Thyroid gland (tissue), 4 donors: ENCODE measurements at regions not wholly inside any gene's neighbourhood (a gene's known extent, or its start where the extent isn't known, plus 50 kb on each side); places are given as distances from the start of the nearest gene placed in this dataset.

Experiments
- DNase-seq, 2 donors: peaks; one replicate each; pipeline ENCODE4 v3.0.0-alpha.2; 2019
- H3K27ac ChIP-seq, 3 donors: fragments of 200-600 bp; sonication (generic); 1 replicate in 2 of 3; 2 replicates in 1 of 3; pipeline ENCODE4 v1.5.1; 2016 to 2019; ENCODE audit warnings: mild to moderate bottlenecking in 1 of 3, moderate library complexity in 1 of 3
- H3K27me3 ChIP-seq: fragments of 200-600 bp; sonication (generic); one replicate; pipeline ENCODE4 v1.5.1; 2019
- H3K36me3 ChIP-seq, 2 donors: fragments of 200-600 bp; sonication (generic); one replicate each; pipeline ENCODE4 v1.5.1; 2016 to 2019
- H3K4me1 ChIP-seq, 2 donors: fragments of 200-600 bp; sonication (generic); one replicate each; pipeline ENCODE4 v1.5.1; 2017 to 2019
- H3K4me3 ChIP-seq, 3 donors: fragments of 200-600 bp; sonication (generic); replicated peaks in 1 of 3; 1 replicate in 2 of 3; 2 replicates in 1 of 3; pipeline ENCODE4 v1.5.1; 2016; ENCODE audit warnings: mild to moderate bottlenecking in 1 of 3
- H3K9me3 ChIP-seq: fragments of 200-600 bp; sonication (generic); one replicate; pipeline ENCODE4 v1.5.1; 2017
- CTCF ChIP-seq, 6 experiments: fragments of 200-600 bp in 3 of 6; fragments of 450-650 bp in 3 of 6; sonication (generic) in 3 of 6; IDR thresholded peaks; one replicate each; pipeline ENCODE4 v1.5.1; 2016 to 2019; ENCODE audit warnings: antibody characterized with exemption in 6 of 6, mild to moderate bottlenecking in 2 of 6, inconsistent platforms in 1 of 6, moderate library complexity in 1 of 6
- POLR2A ChIP-seq, 2 donors: fragments of 450-650 bp; IDR thresholded peaks; one replicate each; pipeline ENCODE4 v1.6.1; 2017; ENCODE audit warnings: antibody characterized with exemption in 2 of 2, mild to moderate bottlenecking in 2 of 2, moderate library complexity in 1 of 2
- WGBS, 2 donors: methylation state at CpG; one replicate each; pipeline ENCODE4 v1.1.5; 2017; 5-methylcytosine and 5-hydroxymethylcytosine counted together
- intact Hi-C: fragments of 100-400 bp; cut with DNase I; formaldehyde crosslinking; loops from one replicate; pipeline ENCODE4 v1.15.1; 2023

GRCh38 chr6:100271202-100271601 is 193.5 kb downstream of the SIM1 start:
- H3K27me3 ChIP-seq = no peaks in the 10 kb centered on the region
- no peak overlapping the region for H3K27ac ChIP-seq
- H3K4me1 ChIP-seq = no peaks in the 10 kb centered on the region
- no peak for DNase-seq
- intact Hi-C loops = no loop called here
- 94% methylated on average over 5 of the region's 5 CpGs for WGBS, 2 donors
- no peak overlapping the region for H3K4me3 ChIP-seq
- H3K9me3 ChIP-seq = no peaks in the 10 kb centered on the region
- TF ChIP-seq POLR2A (IDR thresholded peaks at IDR 0.05) = no peak
- no peak for TF ChIP-seq CTCF (IDR thresholded peaks at IDR 0.05)
- no peaks in the 10 kb centered on the region for H3K36me3 ChIP-seq

GRCh38 chr6:100269189-100269588 is 195.5 kb downstream of the SIM1 start:
- 24 to 32% methylated on average over 2 of the region's 2 CpGs for WGBS, 2 donors
- no peak for TF ChIP-seq POLR2A (IDR thresholded peaks at IDR 0.05)
- no peak for TF ChIP-seq CTCF (IDR thresholded peaks at IDR 0.05)
- H3K27me3 ChIP-seq = no peaks in the 10 kb centered on the region
- no peak for DNase-seq
- H3K36me3 ChIP-seq = no peaks in the 10 kb centered on the region
- intact Hi-C loops = no loop called here
- H3K4me3 ChIP-seq = no peak overlapping the region
- H3K9me3 ChIP-seq = no peaks in the 10 kb centered on the region
- no peaks in the 10 kb centered on the region for H3K4me1 ChIP-seq
- no peak overlapping the region for H3K27ac ChIP-seq

- no peak for TF ChIP-seq CTCF (IDR thresholded peaks at IDR 0.05)
- TF ChIP-seq POLR2A (IDR thresholded peaks at IDR 0.05) = no peak
- 94 to 97% methylated on average over 4 of the region's 4 CpGs for WGBS, 2 donors
- no peaks in the 10 kb centered on the region for H3K9me3 ChIP-seq
- no peaks in the 10 kb centered on the region for H3K36me3 ChIP-seq
- H3K27me3 ChIP-seq = no peaks in the 10 kb centered on the region
- no peak overlapping the region for H3K27ac ChIP-seq
- no peaks in the 10 kb centered on the region for H3K4me1 ChIP-seq
- no peak overlapping the region for H3K4me3 ChIP-seq
- no peak for DNase-seq
- intact Hi-C loops = no loop called here
These were observed 196.4 kb downstream of the SIM1 start for GRCh38 chr6:100268326-100268725.

GRCh38 chr6:100267721-100268123 is 197.0 kb downstream of the SIM1 start:
- Histone ChIP-seq H3K4me1 (no peaks in the 10 kb centered on the region), H3K36me3 (no peaks in the 10 kb centered on the region), H3K4me3 (no peak overlapping the region), H3K27ac (no peak overlapping the region), H3K27me3 (no peaks in the 10 kb centered on the region), H3K9me3 (no peaks in the 10 kb centered on the region)
- intact Hi-C loops = no loop called here
- no peak for TF ChIP-seq POLR2A (IDR thresholded peaks at IDR 0.05)
- no peak for DNase-seq
- WGBS, 2 donors = 91 to 100% methylated on average over 1 of the region's 1 CpG

GRCh38 chr6:100266494-100267401 is 198.0 kb downstream of the SIM1 start:
- no peak overlapping the region for H3K4me3 ChIP-seq
- WGBS, 2 donors = 78 to 79% methylated on average over 10 of the region's 10 CpGs
- no peak for TF ChIP-seq CTCF (IDR thresholded peaks at IDR 0.05)
- TF ChIP-seq POLR2A (IDR thresholded peaks at IDR 0.05) = no peak
- DNase-seq = no peak
- intact Hi-C loops = no loop called here
- no peaks in the 10 kb centered on the region for H3K4me1 ChIP-seq
- no peak overlapping the region for H3K27ac ChIP-seq
- no peaks in the 10 kb centered on the region for H3K36me3 ChIP-seq
- no peaks in the 10 kb centered on the region for H3K27me3 ChIP-seq
- H3K9me3 ChIP-seq = no peaks in the 10 kb centered on the region
